BJ (cell line): ENCODE measurements at regions not wholly inside any gene's neighbourhood (a gene's known extent, or its start where the extent isn't known, plus 50 kb on each side); places are given as distances from the start of the nearest gene placed in this dataset.

Experiments used
- CTCF ChIA-PET: fragments of 350-600 bp; formaldehyde crosslinking; extraction: SDS; loops from one replicate; lab custom pipeline; 2021; ENCODE audit warnings: antibody characterized with exemption, inconsistent platforms; lab: Yijun Ruan, JAX
- POLR2A ChIA-PET: fragments of 300-600 bp; sonication (Branson Sonifier 250); formaldehyde crosslinking; extraction: SDS; loops from one replicate; lab custom pipeline; 2021; ENCODE audit warnings: antibody characterized with exemption; lab: Charles Lee
- DNase-seq: peaks from one replicate; pipeline ENCODE4 v3.0.0-alpha.2; 2011; ENCODE audit warnings: low read depth
- H3K27me3 ChIP-seq: 2 replicates; pipeline ENCODE4 v1.6.0; 2011; ENCODE audit warnings: low read length; ENCODE audit not compliant: control insufficient read depth, insufficient read depth
- H3K36me3 ChIP-seq: 2 replicates; pipeline ENCODE4 v1.5.1; 2011; ENCODE audit warnings: low read length; ENCODE audit not compliant: control insufficient read depth, insufficient read depth
- H3K4me3 ChIP-seq: 2 replicates; pipeline ENCODE4 v1.5.1; 2011; ENCODE audit warnings: low read depth, mild to moderate bottlenecking, control low read depth, low read length
- TF ChIP-seq, protein P1 (sequence below): IDR thresholded peaks from 2 replicates; pipeline ENCODE4 v1.5.1; 2011; ENCODE audit warnings: low read depth, mild to moderate bottlenecking, control low read depth, inconsistent platforms, low read length, moderate library complexity; ENCODE audit not compliant: insufficient read depth

DNA sequence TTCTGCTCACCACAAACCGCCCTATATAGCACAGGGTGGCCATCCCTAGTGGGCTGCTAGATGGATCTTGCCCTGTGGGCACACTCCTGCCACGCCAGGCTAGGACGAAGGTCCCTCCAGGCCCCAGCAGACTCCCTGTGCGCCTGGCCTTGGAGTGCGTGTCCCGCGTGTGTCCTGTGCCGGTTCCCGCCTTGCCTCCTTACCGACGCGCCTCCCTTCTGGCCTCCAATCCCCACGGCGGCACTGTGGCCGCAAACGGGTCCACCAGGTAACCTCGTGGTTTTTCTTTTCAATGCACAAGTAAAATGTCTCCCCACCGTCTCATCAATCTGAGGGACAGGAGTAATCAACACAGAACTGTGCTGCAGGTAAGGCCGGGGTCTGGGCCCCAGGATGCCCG is 133.8 kb upstream of the PHACTR3 start:
- Histone ChIP-seq H3K4me3 (no peak overlapping the region), H3K36me3 (no peaks in the 10 kb centered on the region), H3K27me3 (no peaks in the 10 kb centered on the region)
- TF ChIP-seq, protein P1, sequence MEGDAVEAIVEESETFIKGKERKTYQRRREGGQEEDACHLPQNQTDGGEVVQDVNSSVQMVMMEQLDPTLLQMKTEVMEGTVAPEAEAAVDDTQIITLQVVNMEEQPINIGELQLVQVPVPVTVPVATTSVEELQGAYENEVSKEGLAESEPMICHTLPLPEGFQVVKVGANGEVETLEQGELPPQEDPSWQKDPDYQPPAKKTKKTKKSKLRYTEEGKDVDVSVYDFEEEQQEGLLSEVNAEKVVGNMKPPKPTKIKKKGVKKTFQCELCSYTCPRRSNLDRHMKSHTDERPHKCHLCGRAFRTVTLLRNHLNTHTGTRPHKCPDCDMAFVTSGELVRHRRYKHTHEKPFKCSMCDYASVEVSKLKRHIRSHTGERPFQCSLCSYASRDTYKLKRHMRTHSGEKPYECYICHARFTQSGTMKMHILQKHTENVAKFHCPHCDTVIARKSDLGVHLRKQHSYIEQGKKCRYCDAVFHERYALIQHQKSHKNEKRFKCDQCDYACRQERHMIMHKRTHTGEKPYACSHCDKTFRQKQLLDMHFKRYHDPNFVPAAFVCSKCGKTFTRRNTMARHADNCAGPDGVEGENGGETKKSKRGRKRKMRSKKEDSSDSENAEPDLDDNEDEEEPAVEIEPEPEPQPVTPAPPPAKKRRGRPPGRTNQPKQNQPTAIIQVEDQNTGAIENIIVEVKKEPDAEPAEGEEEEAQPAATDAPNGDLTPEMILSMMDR = no peak
- no peak for DNase-seq
- ChIA-PET POLR2A (no interaction called here), CTCF (no interaction called here)

DNA sequence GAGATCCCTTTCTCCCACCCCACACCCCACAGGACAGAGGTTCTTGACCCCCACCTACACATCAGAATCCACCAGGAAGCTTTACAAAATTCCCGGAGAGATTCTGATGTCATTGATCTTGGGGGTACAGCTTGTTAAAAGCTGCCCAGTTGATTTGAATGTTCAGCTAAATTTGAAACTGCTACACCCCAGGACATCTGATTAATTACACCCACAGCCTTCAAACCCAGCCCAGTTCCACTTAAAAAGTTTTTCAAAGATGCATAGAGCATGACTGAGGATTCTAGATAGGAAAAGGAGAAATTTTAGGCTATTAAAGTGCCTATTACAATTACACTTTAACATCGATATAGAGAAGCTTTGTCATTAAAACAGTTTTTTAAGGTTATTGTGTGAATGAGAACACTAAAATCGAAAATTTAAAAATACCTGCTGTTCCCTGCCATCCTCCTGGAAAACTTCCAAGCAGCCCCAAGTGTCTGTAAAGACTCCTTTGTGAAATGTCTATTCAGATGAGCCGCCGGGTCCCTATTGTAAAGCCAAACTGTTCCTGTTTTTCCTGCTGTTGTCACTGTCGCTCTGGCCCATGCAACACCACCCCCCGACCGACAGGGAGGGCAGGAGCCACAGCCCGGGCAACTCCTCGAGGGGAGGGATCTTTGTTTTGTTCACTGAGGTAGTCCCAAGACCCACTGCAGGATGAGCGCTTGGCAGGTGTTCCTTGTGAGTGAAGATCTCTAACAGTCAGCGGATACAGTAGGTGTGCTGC is 132.5 kb upstream of the PHACTR3 start:
- POLR2A ChIA-PET = no interaction called here
- CTCF ChIA-PET = interaction anchor here (1.0 kb wide), 1 partner anchor 37 kb away, joined by 5 read pairs; no protein-coding TSS in a partner anchor
- TF ChIP-seq, protein P1 = no peak
- no peak for DNase-seq
- Histone ChIP-seq H3K36me3 (no peaks in the 10 kb centered on the region), H3K4me3 (no peak overlapping the region), H3K27me3 (no peaks in the 10 kb centered on the region)

DNA sequence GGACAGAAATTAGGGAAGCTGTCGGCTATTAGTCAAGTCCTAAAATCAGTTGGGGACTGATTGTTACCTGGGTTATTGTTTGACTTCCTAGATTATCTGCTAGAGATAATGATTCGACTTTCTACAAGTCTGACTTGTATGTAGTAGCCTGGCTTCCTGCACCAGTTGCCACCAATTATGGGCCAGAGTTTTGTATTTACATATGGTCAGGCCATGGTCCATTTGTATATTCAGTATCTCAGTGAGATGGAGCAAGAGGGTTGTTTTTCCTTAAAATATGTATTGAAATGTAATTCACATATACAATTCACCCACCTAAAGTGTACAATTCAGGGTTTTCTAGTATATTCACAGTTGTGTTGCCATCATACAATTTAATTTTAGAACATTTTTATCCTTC is 130.6 kb upstream of the PHACTR3 start:
- H3K36me3 ChIP-seq = no peaks in the 10 kb centered on the region
- CTCF ChIA-PET = interaction anchor here (1.5 kb wide), 1 partner anchor 18 kb away, joined by 4 read pairs; no protein-coding TSS in a partner anchor
- no peak overlapping the region for H3K4me3 ChIP-seq
- DNase-seq = no peak
- POLR2A ChIA-PET = no interaction called here
- TF ChIP-seq, protein P1 = no peak
- no peaks in the 10 kb centered on the region for H3K27me3 ChIP-seq

DNA sequence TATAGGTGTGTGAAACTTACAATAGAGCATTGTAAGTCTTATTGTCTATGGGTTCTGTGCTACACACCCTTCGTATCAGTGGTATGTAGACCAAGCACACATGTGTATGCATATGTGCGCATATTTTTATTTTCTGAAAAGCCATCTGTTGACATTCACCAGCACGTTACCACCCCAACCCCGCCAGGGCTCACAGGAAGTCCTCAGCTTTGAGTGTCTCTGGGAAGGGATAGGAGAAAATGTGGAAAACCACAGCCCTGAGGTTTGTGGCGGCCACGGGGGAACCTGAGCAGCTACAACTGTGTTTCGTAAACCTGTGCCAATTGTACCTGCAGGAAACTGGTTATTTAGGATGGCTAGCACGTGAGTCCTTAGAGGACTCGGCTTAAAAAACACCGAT is 123.3 kb upstream of the PHACTR3 start:
- Histone ChIP-seq H3K27me3 (no peaks in the 10 kb centered on the region), H3K4me3 (no peak overlapping the region), H3K36me3 (no peaks in the 10 kb centered on the region)
- TF ChIP-seq, protein P1 = no peak
- POLR2A ChIA-PET = no interaction called here
- CTCF ChIA-PET = interaction anchor here (3.2 kb wide), 1 partner anchor 15 kb away, joined by 16 read pairs; no protein-coding TSS in a partner anchor
- no peak for DNase-seq

DNA sequence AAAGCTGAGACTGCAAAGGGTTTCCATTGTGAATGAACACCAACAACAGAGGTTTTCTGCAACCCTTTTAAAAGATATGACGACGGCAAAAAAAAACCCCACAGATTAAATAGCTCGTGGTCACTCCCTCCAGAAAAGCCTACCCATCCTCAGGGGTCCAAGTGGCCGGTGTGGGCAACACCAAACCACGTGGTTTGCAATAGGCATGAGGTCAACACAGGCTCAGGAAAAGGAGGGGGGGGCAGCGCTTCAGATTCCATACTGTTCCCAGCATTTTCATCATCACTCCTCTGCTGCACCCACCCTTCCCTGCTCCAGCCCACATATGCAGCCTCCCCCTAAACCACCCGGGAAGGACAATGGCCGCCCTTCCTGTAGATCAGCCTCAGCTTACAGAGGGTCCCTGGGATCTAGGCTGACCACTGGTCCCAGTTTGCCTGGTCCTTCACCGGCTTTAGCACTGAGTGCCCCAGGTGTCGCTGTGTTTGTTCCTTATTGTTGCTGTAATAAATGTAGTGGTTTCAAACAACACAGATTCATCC is 122.8 kb upstream of the PHACTR3 start:
- Histone ChIP-seq H3K4me3 (no peak overlapping the region), H3K36me3 (no peaks in the 10 kb centered on the region), H3K27me3 (no peaks in the 10 kb centered on the region)
- POLR2A ChIA-PET = no interaction called here
- TF ChIP-seq, protein P1 = no peak
- DNase-seq = no peak
- CTCF ChIA-PET = interaction anchor here (3.2 kb wide), 1 partner anchor 14 kb away, joined by 16 read pairs; no protein-coding TSS in a partner anchor
